HepG2 (cell line): ENCODE measurements at regions not wholly inside any gene's neighbourhood (a gene's known extent, or its start where the extent isn't known, plus 50 kb on each side); places are given as distances from the start of the nearest gene placed in this dataset.

Experiments
- ATAC-seq: fragments of 200-7000 bp; cut with Tn5 transposase; 3 replicates; pipeline ENCODE4 v1.9.1; 2020; ENCODE audit warnings: mild to moderate bottlenecking, moderate library complexity
- BruUV-seq: library from RNA; stranded (reverse); fragments of 400-500 nt; replicated peaks from 2 replicates; lab custom pipeline; 2021; lab: Mats Ljungman, UMichigan
- CTCF ChIA-PET: fragments of 300-600 bp; formaldehyde crosslinking; extraction: SDS; loops from one replicate; lab custom pipeline; 2021; ENCODE audit warnings: low total read pairs, inconsistent platforms, low intra/inter-chr PET ratio; lab: Yijun Ruan, JAX
- POLR2A ChIA-PET: fragments of 350-600 bp; sonication (Branson Sonifier 250); formaldehyde crosslinking; loops from one replicate; lab custom pipeline; 2020; ENCODE audit warnings: antibody characterized with exemption, inconsistent platforms; lab: Yijun Ruan, JAX
- DNase-seq: peaks from one replicate; pipeline ENCODE4 v3.0.0-alpha.2; 2015; ENCODE audit warnings: low spot score
- FAIRE-seq: peaks from 3 replicates; lab custom pipeline; 2011; peaks lifted over from hg19 to GRCh38; lab: Jason Lieb, UNC
- H2AFZ ChIP-seq: one replicate; pipeline ENCODE4 v1.6.1; 2011; ENCODE audit warnings: low read length, inconsistent platforms
- H3K27ac ChIP-seq: fragments of 300-600 bp; 3 replicates; pipeline ENCODE4 v1.8.0; 2011; ENCODE audit warnings: mixed run types, mild to moderate bottlenecking, mixed read lengths, low read length, inconsistent platforms; ENCODE audit not compliant: insufficient read depth; ENCODE audit errors: extremely low read length
- H3K27me3 ChIP-seq, 2 experiments: fragments of 200-600 bp in 1 of 2; 2 replicates in 1 of 2; 3 replicates in 1 of 2; pipeline versions ENCODE4 v1.6.0 to v1.8.0; 2011; ENCODE audit warnings: low read length in 2 of 2, mild to moderate bottlenecking in 2 of 2, moderate library complexity in 2 of 2, inconsistent platforms in 1 of 2; ENCODE audit not compliant: insufficient read depth in 2 of 2, control insufficient read depth in 1 of 2
- H3K36me3 ChIP-seq, 2 experiments: fragments of 200-600 bp in 1 of 2; replicated peaks in 1 of 2; 2 replicates in 1 of 2; 3 replicates in 1 of 2; pipeline versions ENCODE4 v1.5.1 to v1.8.0; 2011; ENCODE audit warnings: low read length in 2 of 2, inconsistent platforms in 1 of 2; ENCODE audit not compliant: insufficient read depth in 2 of 2, control insufficient read depth in 1 of 2
- H3K4me1 ChIP-seq: 2 replicates; pipeline ENCODE4 v1.5.1; 2012; ENCODE audit warnings: low read length, inconsistent platforms; ENCODE audit not compliant: insufficient read depth
- H3K4me2 ChIP-seq: 2 replicates; pipeline ENCODE4 v1.6.0; 2011; ENCODE audit warnings: low read depth, low read length, inconsistent platforms
- H3K4me3 ChIP-seq, 3 experiments: fragments of 200-600 bp in 1 of 3; sonication (generic), shearing (Covaris generic) in 1 of 3; replicated peaks in 1 of 3; 2 replicates each; pipeline ENCODE4 v1.5.1; 2011 to 2016; ENCODE audit warnings: low read length in 3 of 3, inconsistent platforms in 2 of 3, low read depth in 2 of 3, mild to moderate bottlenecking in 2 of 3, control low read depth in 1 of 3, mixed read lengths in 1 of 3; ENCODE audit not compliant: insufficient read depth in 1 of 3
- H3K79me2 ChIP-seq: one replicate; pipeline ENCODE4 v1.6.1; 2011; ENCODE audit warnings: low read length, inconsistent platforms; ENCODE audit not compliant: insufficient read depth
- H3K9ac ChIP-seq: 2 replicates; pipeline ENCODE4 v1.6.0; 2011; ENCODE audit warnings: mild to moderate bottlenecking, low read depth, low read length, inconsistent platforms; ENCODE audit not compliant: insufficient read depth
- H3K9me3 ChIP-seq: 2 replicates; pipeline ENCODE4 v1.5.1; 2012; ENCODE audit warnings: mild to moderate bottlenecking, low read length
- H4K20me1 ChIP-seq: 2 replicates; pipeline ENCODE4 v1.6.0; 2011; ENCODE audit warnings: inconsistent platforms, mild to moderate bottlenecking, low read length, moderate library complexity; ENCODE audit not compliant: insufficient read depth
- DNMT3B ChIP-seq: conservative IDR thresholded peaks from 2 replicates; pipeline ENCODE4 v1.6.1; 2016; ENCODE audit warnings: missing biosample characterization, control low read depth
- HNF4A ChIP-seq: sonication (generic); formaldehyde crosslinking; IDR thresholded peaks from 2 replicates; pipeline ENCODE4 v1.4.0; 2020; ENCODE audit warnings: missing genetic modification reagents
- HNF4G ChIP-seq, 2 experiments: sonication (generic) in 1 of 2; formaldehyde crosslinking in 1 of 2; IDR thresholded peaks; 2 replicates each; pipeline versions ENCODE4 v1.4.0 to v1.6.1; 2011 to 2020; ENCODE audit warnings: borderline replicate concordance in 2 of 2, low read depth in 2 of 2, mild to moderate bottlenecking in 2 of 2, low read length in 1 of 2, missing genetic modification reagents in 1 of 2, moderate library complexity in 1 of 2
- KDM6A ChIP-seq: IDR thresholded peaks from 2 replicates; pipeline ENCODE4 v1.6.1; 2016; ENCODE audit warnings: low read depth
- NCOR1 ChIP-seq: fragments of 200-600 bp; sonication (generic); IDR thresholded peaks from 2 replicates; pipeline ENCODE4 v1.7.0; 2017; ENCODE audit warnings: antibody characterized with exemption, low read length, borderline replicate concordance
- YEATS4 ChIP-seq: sonication (generic); formaldehyde crosslinking; IDR thresholded peaks from 2 replicates; pipeline ENCODE4 v1.4.0; 2020; ENCODE audit warnings: missing genetic modification reagents, borderline replicate concordance
- ZFP41 ChIP-seq: sonication (generic); formaldehyde crosslinking; IDR thresholded peaks from 2 replicates; pipeline ENCODE4 v1.4.0; 2020; ENCODE audit warnings: mild to moderate bottlenecking, missing genetic modification reagents, borderline replicate concordance
- ZNF121 ChIP-seq: sonication (generic); formaldehyde crosslinking; IDR thresholded peaks from 2 replicates; pipeline ENCODE4 v1.5.0; 2020; ENCODE audit warnings: mild to moderate bottlenecking, missing genetic modification reagents
- ZNF256 ChIP-seq: sonication (generic); formaldehyde crosslinking; conservative IDR thresholded peaks from 2 replicates; pipeline ENCODE4 v1.4.0; 2020; ENCODE audit warnings: missing genetic modification reagents
- ZNF263 ChIP-seq: sonication (generic); formaldehyde crosslinking; IDR thresholded peaks from 2 replicates; pipeline ENCODE4 v1.4.0; 2020; ENCODE audit warnings: missing genetic modification reagents
- ZNF276 ChIP-seq: sonication (generic); formaldehyde crosslinking; IDR thresholded peaks from 2 replicates; pipeline ENCODE4 v1.4.0; 2020; ENCODE audit warnings: mild to moderate bottlenecking, low read depth, missing genetic modification reagents
- ZNF407 ChIP-seq: sonication (generic); formaldehyde crosslinking; IDR thresholded peaks from one replicate; pipeline ENCODE4 v1.5.1; 2020; ENCODE audit warnings: mild to moderate bottlenecking, missing genetic modification reagents; ENCODE audit errors: not compliant biosample characterization
- ZNF549 ChIP-seq: sonication (generic); formaldehyde crosslinking; IDR thresholded peaks from 2 replicates; pipeline ENCODE4 v1.5.0; 2020; ENCODE audit warnings: missing genetic modification reagents
- WGBS: methylation state at CpG from one replicate; pipeline ENCODE4 v1.1.6; 2017; ENCODE audit warnings: low lambda C conversion rate; 5-methylcytosine and 5-hydroxymethylcytosine counted together
- in situ Hi-C: cut with HindIII; loops from 2 replicates; pipeline ENCODE4 v1.10.0; 2017; ENCODE audit warnings: low pct_unique_long_range_greater_than_20kb; ENCODE audit not compliant: extremely low pct_ligation_motif_present
- intact Hi-C: fragments of 100-400 bp; cut with micrococcal nuclease; formaldehyde crosslinking; loops from one replicate; pipeline ENCODE4 v1.10.0; 2022; ENCODE audit not compliant: unreplicated experiment

- POLR2A ChIA-PET = no interaction called here
- H3K27ac ChIP-seq = peak overlapping the region; percentile 25
- peak; percentile 59 for ATAC-seq
- no peaks in the 10 kb centered on the region for H4K20me1 ChIP-seq
- H3K4me1 ChIP-seq = peaks cover 68% of the 10 kb centered on the region
- 6% methylated on average over 10 of the region's 10 CpGs for WGBS
- no peaks in the 10 kb centered on the region for H3K27me3 ChIP-seq
- intact Hi-C loops = no loop called here
- H2AFZ ChIP-seq = no peak overlapping the region
- in situ Hi-C loops = no loop called here
- no peak for DNase-seq
- no peak overlapping the region for H3K9ac ChIP-seq
- no TSS peak for BruUV-seq
- peak overlapping the region; percentile 19 to 27 (median 24); a peak in 2 of 6 replicates for H3K4me3 ChIP-seq
- no peaks in the 10 kb centered on the region for H3K79me2 ChIP-seq
- no peaks in the 10 kb centered on the region for H3K9me3 ChIP-seq
- no peak for FAIRE-seq
- CTCF ChIA-PET = no interaction called here
- TF ChIP-seq KDM6A (CRISPR knock-in tag) (no peak), ZNF407 (CRISPR knock-in tag) (no peak), ZFP41 (CRISPR knock-in tag) (no peak), ZNF276 (CRISPR knock-in tag) (no peak), ZNF549 (CRISPR knock-in tag) (0 out of 2 replicates have a peak, but pooled peaks have one; percentile 21), HNF4G (IDR thresholded peaks at IDR 0.05; ENCODE audit: borderline replicate concordance, low read depth, low read length) (peak; percentile 31; the same call in 1 of the 2 replicates), HNF4G (CRISPR knock-in tag; IDR thresholded peaks at IDR 0.05; ENCODE audit: borderline replicate concordance, low read depth) (no peak), YEATS4 (CRISPR knock-in tag) (0 out of 2 replicates have a peak, but pooled peaks have one; percentile 36), ZNF256 (CRISPR knock-in tag) (no peak), NCOR1 (0 out of 2 replicates have a peak, but pooled peaks have one; percentile 20), HNF4A (CRISPR knock-in tag) (peak; percentile 50), ZNF121 (CRISPR knock-in tag) (peak; percentile 11; the same call in 1 of the 2 replicates), DNMT3B (no peak), ZNF263 (CRISPR knock-in tag) (peak; percentile 87)
- H3K36me3 ChIP-seq = no peaks in the 10 kb centered on the region
- H3K4me2 ChIP-seq = peak overlapping the region; percentile 63
Measured at GRCh38 chr3:159789742-159790635, 198.6 kb upstream of the IL12A start.
